ENCODE measurements at regions not wholly inside any gene's neighbourhood (a gene's known extent, or its start where the extent isn't known, plus 50 kb on each side); places are given as distances from the start of the nearest gene placed in this dataset.

DNA sequence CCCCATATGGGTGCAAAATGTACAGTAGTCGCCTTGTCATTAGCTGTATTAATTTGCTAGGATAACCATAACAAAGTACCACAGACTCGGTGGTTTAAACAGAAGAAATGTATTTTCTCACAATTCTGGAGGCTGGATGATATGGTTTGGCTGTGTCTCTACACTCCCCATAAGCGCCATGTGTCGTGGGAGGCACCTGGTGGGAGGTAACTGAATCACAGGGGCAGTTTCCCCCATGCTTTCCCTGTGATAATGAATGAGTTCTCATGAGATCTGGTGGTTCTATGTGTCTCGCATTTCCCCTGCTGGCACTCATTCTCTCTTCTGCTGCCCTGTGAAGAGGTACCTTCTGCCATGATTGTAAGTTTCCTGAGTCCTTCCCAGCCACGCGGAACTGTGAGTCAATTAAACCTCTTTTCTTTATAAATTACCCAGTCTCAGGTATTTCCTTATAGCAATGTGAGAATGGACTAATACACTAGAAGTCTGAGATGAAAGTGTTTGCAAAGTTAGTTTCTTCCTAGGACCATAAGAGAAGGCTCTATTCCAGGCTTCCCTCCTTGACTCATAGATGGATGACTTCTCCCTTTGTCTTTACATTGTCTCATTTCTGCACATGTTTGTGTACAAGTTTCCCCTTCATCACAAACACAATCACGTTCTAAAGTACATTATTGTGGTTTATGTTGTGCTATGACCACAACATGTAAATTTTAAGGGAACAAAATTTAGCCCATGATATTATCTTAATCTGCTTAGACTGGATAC is 1442.6 kb downstream of the SUCLG1 start:
- Histone ChIP-seq H3K27me3 (ENCODE audit: control insufficient read depth in 1 of 2, insufficient read depth in 2 of 2, low read length in 2 of 2) (no peaks in the 10 kb centered on the region), H3K4me1 (ENCODE audit: insufficient read depth, low read length) (no peaks in the 10 kb centered on the region), H3K36me3 (ENCODE audit: insufficient read depth, low read length) (no peaks in the 10 kb centered on the region), H3K27ac (ENCODE audit: low read depth in 1 of 2, low read length in 2 of 2) (no peak overlapping the region), H3K9me3 (ENCODE audit: control insufficient read depth in 1 of 2, insufficient read depth in 1 of 2, low read length in 2 of 2) (peaks cover 0 to 6% of the 10 kb centered on the region in 2 experiments), H3K4me3 (ENCODE audit: low read length) (no peak overlapping the region)
- TF ChIP-seq, protein P1, sequence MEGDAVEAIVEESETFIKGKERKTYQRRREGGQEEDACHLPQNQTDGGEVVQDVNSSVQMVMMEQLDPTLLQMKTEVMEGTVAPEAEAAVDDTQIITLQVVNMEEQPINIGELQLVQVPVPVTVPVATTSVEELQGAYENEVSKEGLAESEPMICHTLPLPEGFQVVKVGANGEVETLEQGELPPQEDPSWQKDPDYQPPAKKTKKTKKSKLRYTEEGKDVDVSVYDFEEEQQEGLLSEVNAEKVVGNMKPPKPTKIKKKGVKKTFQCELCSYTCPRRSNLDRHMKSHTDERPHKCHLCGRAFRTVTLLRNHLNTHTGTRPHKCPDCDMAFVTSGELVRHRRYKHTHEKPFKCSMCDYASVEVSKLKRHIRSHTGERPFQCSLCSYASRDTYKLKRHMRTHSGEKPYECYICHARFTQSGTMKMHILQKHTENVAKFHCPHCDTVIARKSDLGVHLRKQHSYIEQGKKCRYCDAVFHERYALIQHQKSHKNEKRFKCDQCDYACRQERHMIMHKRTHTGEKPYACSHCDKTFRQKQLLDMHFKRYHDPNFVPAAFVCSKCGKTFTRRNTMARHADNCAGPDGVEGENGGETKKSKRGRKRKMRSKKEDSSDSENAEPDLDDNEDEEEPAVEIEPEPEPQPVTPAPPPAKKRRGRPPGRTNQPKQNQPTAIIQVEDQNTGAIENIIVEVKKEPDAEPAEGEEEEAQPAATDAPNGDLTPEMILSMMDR (IDR thresholded peaks at IDR 0.05), result no peak
- POLR2A ChIA-PET, result no interaction called here
- Mint-ChIP-seq H3K27me3 (no peaks in the 10 kb centered on the region), H3K4me1 (ENCODE audit: low read depth) (no peaks in the 10 kb centered on the region), H3K4me3 (no peak overlapping the region), H3K9me3 (peaks cover 2% of the 10 kb centered on the region), H3K36me3 (ENCODE audit: low read depth) (no peaks in the 10 kb centered on the region), H3K27ac (no peak overlapping the region)
- DNase-seq (no peak), ATAC-seq (ENCODE audit: poor library complexity) (no peak)
- CTCF ChIA-PET, result no interaction called here
- intact Hi-C loops (cut with DNase I, micrococcal nuclease), result no loop called here

DNA sequence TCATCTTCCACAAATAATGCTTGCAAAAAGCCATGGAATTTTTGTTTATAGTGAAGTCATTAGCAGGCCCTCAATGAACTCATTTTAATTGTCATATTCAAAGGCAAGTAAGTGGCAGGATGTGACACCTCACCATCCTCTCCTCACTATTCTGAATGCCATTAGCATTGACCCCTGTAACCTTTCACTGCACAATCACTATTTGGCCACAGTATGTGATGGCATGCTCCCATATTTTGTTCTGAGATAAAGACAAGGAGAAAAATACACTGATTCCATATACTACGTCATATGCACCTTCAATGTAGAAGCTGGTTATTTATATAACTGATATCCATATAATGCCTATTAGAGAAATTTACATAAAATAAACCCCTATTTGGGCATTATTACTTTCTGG is 1443.2 kb downstream of the SUCLG1 start:
- peaks cover 6% of the 10 kb centered on the region for H3K9me3 Mint-ChIP-seq
- CTCF ChIA-PET, result no interaction called here
- intact Hi-C loops (cut with DNase I, micrococcal nuclease), result no loop called here
- peaks cover 0 to 3% of the 10 kb centered on the region in 2 experiments for H3K9me3 ChIP-seq (ENCODE audit: control insufficient read depth in 1 of 2, insufficient read depth in 1 of 2, low read length in 2 of 2)
- DNase-seq (no peak), ATAC-seq (ENCODE audit: poor library complexity) (no peak)
- no peaks in the 10 kb centered on the region for H3K4me1 Mint-ChIP-seq (ENCODE audit: low read depth)
- TF ChIP-seq, protein P1 (IDR thresholded peaks at IDR 0.05), result no peak
- no peaks in the 10 kb centered on the region for H3K36me3 Mint-ChIP-seq (ENCODE audit: low read depth)
- H3K4me3 ChIP-seq (ENCODE audit: low read length), result no peak overlapping the region
- no peaks in the 10 kb centered on the region for H3K36me3 ChIP-seq (ENCODE audit: insufficient read depth, low read length)
- no peaks in the 10 kb centered on the region for H3K27me3 Mint-ChIP-seq
- no peaks in the 10 kb centered on the region for H3K27me3 ChIP-seq (ENCODE audit: control insufficient read depth in 1 of 2, insufficient read depth in 2 of 2, low read length in 2 of 2)
- no peaks in the 10 kb centered on the region for H3K4me1 ChIP-seq (ENCODE audit: insufficient read depth, low read length)
- POLR2A ChIA-PET, result no interaction called here
- H3K27ac Mint-ChIP-seq, result no peak overlapping the region
- H3K4me3 Mint-ChIP-seq, result no peak overlapping the region
- no peak overlapping the region for H3K27ac ChIP-seq (ENCODE audit: low read depth in 1 of 2, low read length in 2 of 2)

DNA sequence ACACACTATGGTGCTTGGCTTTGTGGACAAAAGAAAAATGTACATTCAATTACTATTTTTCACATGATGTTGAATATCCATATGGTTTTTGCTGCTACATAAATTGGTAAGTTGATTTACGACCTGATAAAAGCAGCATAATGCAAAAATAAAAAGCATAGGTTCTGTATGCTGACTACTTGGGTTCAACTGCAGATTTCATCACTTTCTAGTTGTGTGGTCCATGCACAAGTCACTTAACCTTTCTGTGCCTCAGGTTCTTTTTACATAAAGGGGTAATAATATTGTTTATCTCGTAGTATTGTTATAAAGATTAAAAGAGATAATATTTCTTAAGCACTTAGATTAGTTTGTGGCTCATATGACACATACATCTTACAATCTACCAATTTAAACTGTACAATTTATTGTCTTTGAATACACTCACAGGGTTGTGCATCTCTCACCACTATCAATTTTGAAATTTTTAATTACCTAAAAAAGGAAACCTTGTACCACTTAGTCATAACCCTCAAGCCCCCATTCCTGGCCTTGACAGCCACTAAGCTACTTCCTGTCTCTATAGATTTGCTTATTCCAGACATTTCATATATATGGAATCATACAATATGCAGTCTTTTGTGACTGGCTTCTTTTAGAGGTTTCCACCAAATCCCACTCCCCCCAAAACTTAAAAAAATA is 1443.9 kb downstream of the SUCLG1 start:
- Histone ChIP-seq H3K4me1 (ENCODE audit: insufficient read depth, low read length) (no peaks in the 10 kb centered on the region), H3K27ac (ENCODE audit: low read depth in 1 of 2, low read length in 2 of 2) (no peak overlapping the region), H3K4me3 (ENCODE audit: low read length) (no peak overlapping the region), H3K27me3 (ENCODE audit: control insufficient read depth in 1 of 2, insufficient read depth in 2 of 2, low read length in 2 of 2) (no peaks in the 10 kb centered on the region), H3K9me3 (ENCODE audit: control insufficient read depth in 1 of 2, insufficient read depth in 1 of 2, low read length in 2 of 2) (peaks cover 0 to under 1% of the 10 kb centered on the region in 2 experiments), H3K36me3 (ENCODE audit: insufficient read depth, low read length) (no peaks in the 10 kb centered on the region)
- no peak for DNase-seq
- Mint-ChIP-seq H3K4me3 (no peak overlapping the region), H3K27ac (no peak overlapping the region), H3K9me3 (peaks cover 6% of the 10 kb centered on the region), H3K27me3 (no peaks in the 10 kb centered on the region), H3K36me3 (ENCODE audit: low read depth) (no peaks in the 10 kb centered on the region), H3K4me1 (ENCODE audit: low read depth) (no peaks in the 10 kb centered on the region)
- TF ChIP-seq, protein P1 (IDR thresholded peaks at IDR 0.05), result no peak
- ATAC-seq (ENCODE audit: poor library complexity), result no peak
- ChIA-PET CTCF (no interaction called here), POLR2A (no interaction called here)
- intact Hi-C loops (cut with DNase I, micrococcal nuclease), result no loop called here
